ENCODE measurements at regions not wholly inside any gene's neighbourhood (a gene's known extent, or its start where the extent isn't known, plus 50 kb on each side); places are given as distances from the start of the nearest gene placed in this dataset.
A peak's percentile ranks its signal among the peaks of the same experiment; 100 is the strongest.
"Not testable (repeated sequence)": the region's sequence is repeated elsewhere in the genome, so short reads cannot be mapped to it uniquely, and the experiment has no call there.

GRCh38 chr13:52324831-52325230 is 81.1 kb downstream of the THSD1 start:
- not testable (repeated sequence) for DNase-seq (ENCODE audit: low read depth in 2 of 2)

- no peak for DNase-seq (ENCODE audit: low read depth in 2 of 2)
Observed at GRCh38 chr13:52319876-52320275, 86.1 kb downstream of the THSD1 start.

GRCh38 chr13:52309833-52310232 is 96.1 kb downstream of the THSD1 start:
- DNase-seq (ENCODE audit: low read depth in 2 of 2) = not testable (repeated sequence)

- DNase-seq (ENCODE audit: low read depth in 2 of 2) = not testable (repeated sequence)
Observed at GRCh38 chr13:52306336-52306735, 99.6 kb downstream of the THSD1 start.

GRCh38 chr13:52303098-52303497 is 102.9 kb downstream of the THSD1 start:
- DNase-seq (ENCODE audit: low read depth in 2 of 2) = not testable (repeated sequence)

- DNase-seq (ENCODE audit: low read depth in 2 of 2) = not testable (repeated sequence)
Observed at GRCh38 chr13:52302688-52303087, 103.3 kb downstream of the THSD1 start.

- DNase-seq (ENCODE audit: low read depth in 2 of 2) = not testable (repeated sequence)
Observed at GRCh38 chr13:52301810-52302400, 104.1 kb downstream of the THSD1 start.

GRCh38 chr13:52298079-52298661 is 107.8 kb downstream of the THSD1 start:
- DNase-seq (ENCODE audit: low read depth in 2 of 2) = not testable (repeated sequence)

GRCh38 chr13:52288891-52289290 is 117.1 kb downstream of the THSD1 start:
- not testable (repeated sequence) for DNase-seq (ENCODE audit: low read depth in 2 of 2)

GRCh38 chr13:52281387-52281786 is 122.0 kb upstream of the NEK3 start:
- DNase-seq (ENCODE audit: low read depth in 2 of 2) = not testable (repeated sequence)

GRCh38 chr13:52279408-52279807 is 120.0 kb upstream of the NEK3 start:
- DNase-seq (ENCODE audit: low read depth in 2 of 2) = not testable (repeated sequence)

- not testable (repeated sequence) for DNase-seq (ENCODE audit: low read depth in 2 of 2)
Observed at GRCh38 chr13:52254299-52254698, 94.9 kb upstream of the NEK3 start.

GRCh38 chr13:52240752-52241151 is 81.4 kb upstream of the NEK3 start:
- DNase-seq (ENCODE audit: low read depth in 2 of 2) = not testable (repeated sequence)

GRCh38 chr13:52235900-52236595 is 76.7 kb upstream of the NEK3 start:
- DNase-seq (ENCODE audit: low read depth in 2 of 2) = peak in 1 of 2 donors; percentile 2

- not testable (repeated sequence) for DNase-seq (ENCODE audit: low read depth in 2 of 2)
Observed at GRCh38 chr13:52234928-52235327, 75.5 kb upstream of the NEK3 start.

GRCh38 chr13:52223063-52223462 is 63.7 kb upstream of the NEK3 start:
- DNase-seq (ENCODE audit: low read depth in 2 of 2) = not testable (repeated sequence)

- DNase-seq (ENCODE audit: low read depth in 2 of 2) = not testable (repeated sequence)
Observed at GRCh38 chr13:52213920-52214319, 54.5 kb upstream of the NEK3 start.

- not testable (repeated sequence) for DNase-seq (ENCODE audit: low read depth in 2 of 2)
Observed at GRCh38 chr13:52212886-52213285, 53.5 kb upstream of the NEK3 start.

- DNase-seq (ENCODE audit: low read depth in 2 of 2) = not testable (repeated sequence)
Observed at GRCh38 chr13:52211416-52211776, 52.0 kb upstream of the NEK3 start.

GRCh38 chr13:52210564-52211415 is 51.4 kb upstream of the NEK3 start:
- not testable (repeated sequence) for DNase-seq (ENCODE audit: low read depth in 2 of 2)
